HL-60 (cell line): ENCODE measurements at regions not wholly inside any gene's neighbourhood (a gene's known extent, or its start where the extent isn't known, plus 50 kb on each side); places are given as distances from the start of the nearest gene placed in this dataset.

Source experiments
- DNase-seq, 2 experiments: peaks; one replicate each; pipeline ENCODE4 v3.0.0-alpha.2; 2010 to 2020; ENCODE audit warnings: low read depth in 1 of 2, low spot score in 1 of 2
- H3K27ac ChIP-seq: fragments of 250-450 bp; sonication (Bioruptor Pico); replicated peaks from 2 replicates; pipeline ENCODE4 v1.5.1; 2020; ENCODE audit warnings: mild to moderate bottlenecking, moderate library complexity
- H3K27me3 ChIP-seq: fragments of 250-450 bp; sonication (Bioruptor Pico); 2 replicates; pipeline ENCODE4 v1.5.1; 2021; ENCODE audit warnings: mild to moderate bottlenecking, moderate library complexity; ENCODE audit not compliant: insufficient read depth, poor library complexity, severe bottlenecking
- H3K4me3 ChIP-seq: replicated peaks from 2 replicates; pipeline ENCODE4 v1.5.1; 2011; ENCODE audit warnings: mild to moderate bottlenecking, control low read depth, low read length; ENCODE audit not compliant: insufficient read depth
- CTCF ChIP-seq: IDR thresholded peaks from one replicate; pipeline ENCODE4 v1.5.1; 2011; ENCODE audit warnings: low read length, control low read depth, inconsistent platforms; ENCODE audit not compliant: insufficient read depth
- GABPA ChIP-seq: IDR thresholded peaks from 2 replicates; pipeline ENCODE4 v1.6.1; 2012; ENCODE audit warnings: low read depth
- POLR2AphosphoS5 ChIP-seq: IDR thresholded peaks from 2 replicates; pipeline ENCODE4 v1.6.1; 2012; ENCODE audit warnings: low read depth
- REST ChIP-seq: IDR thresholded peaks from 2 replicates; pipeline ENCODE4 v1.6.1; 2012; ENCODE audit warnings: low read depth; ENCODE audit not compliant: insufficient replicate concordance
- SPI1 ChIP-seq: IDR thresholded peaks from 2 replicates; pipeline ENCODE4 v1.6.1; 2012; ENCODE audit warnings: low read depth, mild to moderate bottlenecking, borderline replicate concordance

- Histone ChIP-seq H3K27me3 (no peaks in the 10 kb centered on the region), H3K27ac (no peak overlapping the region), H3K4me3 (no peak overlapping the region)
- no peak for TF ChIP-seq SPI1
- TF ChIP-seq POLR2AphosphoS5: no peak
- TF ChIP-seq CTCF: no peak
- no peak for TF ChIP-seq REST
- no peak for TF ChIP-seq GABPA
- DNase-seq: no peak
Observed at GRCh38 chr2:100675373-100675772, 112.6 kb downstream of the PDCL3 start.

- Histone ChIP-seq H3K27ac (no peak overlapping the region), H3K27me3 (no peaks in the 10 kb centered on the region), H3K4me3 (no peak overlapping the region)
- no peak for DNase-seq
- TF ChIP-seq SPI1 (no peak), REST (no peak), POLR2AphosphoS5 (no peak), CTCF (no peak), GABPA (no peak)
Observed at GRCh38 chr2:100675855-100676254, 113.1 kb downstream of the PDCL3 start.

GRCh38 chr2:100676346-100676745, 113.6 kb downstream of the PDCL3 start:
- no peak for DNase-seq
- Histone ChIP-seq H3K27me3 (no peaks in the 10 kb centered on the region), H3K4me3 (no peak overlapping the region), H3K27ac (no peak overlapping the region)
- no peak for TF ChIP-seq CTCF
- no peak for TF ChIP-seq POLR2AphosphoS5
- TF ChIP-seq SPI1: no peak
- no peak for TF ChIP-seq GABPA
- no peak for TF ChIP-seq REST
